ENCODE measurements at regions not wholly inside any gene's neighbourhood (a gene's known extent, or its start where the extent isn't known, plus 50 kb on each side); places are given as distances from the start of the nearest gene placed in this dataset.
A peak's percentile ranks its signal among the peaks of the same experiment; 100 is the strongest.

- no peaks in the 10 kb centered on the region for H3K27me3 ChIP-seq (ENCODE audit: control insufficient read depth in 4 of 4, insufficient read depth in 4 of 4, low read length in 3 of 4)
- H3K27ac ChIP-seq (ENCODE audit: low read depth in 1 of 2, low read length in 2 of 2) = no peak overlapping the region
- DNase-seq (ENCODE audit: low spot score) = peak; percentile 68
- no peak overlapping the region for H3K9ac ChIP-seq (ENCODE audit: low read depth in 1 of 2, low read length in 2 of 2)
- no peak overlapping the region for H3K4me3 ChIP-seq (ENCODE audit: low read depth in 1 of 3, low read length in 3 of 3)
- H3K9me3 ChIP-seq (ENCODE audit: control insufficient read depth in 4 of 4, low read length in 3 of 4) = no peaks in the 10 kb centered on the region
- H3K36me3 ChIP-seq (ENCODE audit: control insufficient read depth in 4 of 4, insufficient read depth in 3 of 4, low read depth in 1 of 4, low read length in 3 of 4) = peaks cover 0 to 2% (median 0%) of the 10 kb centered on the region in 4 donors
- peaks cover 0 to 8% (median 2%) of the 10 kb centered on the region in 4 donors for H3K4me1 ChIP-seq (ENCODE audit: control insufficient read depth in 4 of 4, insufficient read depth in 4 of 4, low read length in 3 of 4)
- TF ChIP-seq FOXA1 (IDR thresholded peaks at IDR 0.05) (no peak), JUND (IDR thresholded peaks at IDR 0.05) (no peak), RAD21 (IDR thresholded peaks at IDR 0.05) (peak; percentile 81 to 89)
- TF ChIP-seq, protein P1, sequence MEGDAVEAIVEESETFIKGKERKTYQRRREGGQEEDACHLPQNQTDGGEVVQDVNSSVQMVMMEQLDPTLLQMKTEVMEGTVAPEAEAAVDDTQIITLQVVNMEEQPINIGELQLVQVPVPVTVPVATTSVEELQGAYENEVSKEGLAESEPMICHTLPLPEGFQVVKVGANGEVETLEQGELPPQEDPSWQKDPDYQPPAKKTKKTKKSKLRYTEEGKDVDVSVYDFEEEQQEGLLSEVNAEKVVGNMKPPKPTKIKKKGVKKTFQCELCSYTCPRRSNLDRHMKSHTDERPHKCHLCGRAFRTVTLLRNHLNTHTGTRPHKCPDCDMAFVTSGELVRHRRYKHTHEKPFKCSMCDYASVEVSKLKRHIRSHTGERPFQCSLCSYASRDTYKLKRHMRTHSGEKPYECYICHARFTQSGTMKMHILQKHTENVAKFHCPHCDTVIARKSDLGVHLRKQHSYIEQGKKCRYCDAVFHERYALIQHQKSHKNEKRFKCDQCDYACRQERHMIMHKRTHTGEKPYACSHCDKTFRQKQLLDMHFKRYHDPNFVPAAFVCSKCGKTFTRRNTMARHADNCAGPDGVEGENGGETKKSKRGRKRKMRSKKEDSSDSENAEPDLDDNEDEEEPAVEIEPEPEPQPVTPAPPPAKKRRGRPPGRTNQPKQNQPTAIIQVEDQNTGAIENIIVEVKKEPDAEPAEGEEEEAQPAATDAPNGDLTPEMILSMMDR (IDR thresholded peaks at IDR 0.05; ENCODE audit: low read depth, low read length, missing input control) = peak; percentile 73
- TF ChIP-seq, protein P2, sequence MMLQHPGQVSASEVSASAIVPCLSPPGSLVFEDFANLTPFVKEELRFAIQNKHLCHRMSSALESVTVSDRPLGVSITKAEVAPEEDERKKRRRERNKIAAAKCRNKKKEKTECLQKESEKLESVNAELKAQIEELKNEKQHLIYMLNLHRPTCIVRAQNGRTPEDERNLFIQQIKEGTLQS (IDR thresholded peaks at IDR 0.05) = no peak
- 32% methylated on average over 10 of the region's 10 CpGs for WGBS
Measured at GRCh38 chr14:100383727-100384158, 60.6 kb downstream of the SLC25A47 start.

DNA sequence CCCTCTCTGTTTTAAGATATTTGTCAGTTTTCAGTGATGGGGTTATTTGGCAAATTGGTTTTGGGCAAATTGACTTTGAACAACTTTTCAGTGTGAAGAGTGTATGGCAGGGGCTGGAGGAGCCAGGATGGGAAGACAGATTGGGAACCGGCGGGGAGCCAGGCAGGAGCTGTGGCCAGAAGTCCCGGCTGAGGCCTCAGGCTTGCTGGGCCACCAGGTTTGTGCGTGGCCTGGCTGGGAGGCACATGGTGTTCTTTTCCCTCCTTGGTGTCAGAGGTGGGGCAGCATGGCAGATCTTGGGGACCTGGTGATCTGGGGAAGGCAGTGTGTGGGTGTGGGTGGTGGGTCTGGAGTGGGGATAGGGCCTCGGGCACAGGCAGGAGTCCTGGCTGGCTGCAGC, 61.1 kb downstream of the SLC25A47 start:
- no peak for DNase-seq (ENCODE audit: low spot score)
- H3K27ac ChIP-seq (ENCODE audit: low read depth in 1 of 2, low read length in 2 of 2) = no peak overlapping the region
- H3K4me1 ChIP-seq (ENCODE audit: control insufficient read depth in 4 of 4, insufficient read depth in 4 of 4, low read length in 3 of 4) = peaks cover 0 to 10% (median 4%) of the 10 kb centered on the region in 4 donors
- WGBS = 84% methylated on average over 5 of the region's 5 CpGs
- TF ChIP-seq, protein P1 (IDR thresholded peaks at IDR 0.05; ENCODE audit: low read depth, low read length, missing input control) = no peak
- TF ChIP-seq FOXA1 (IDR thresholded peaks at IDR 0.05) (no peak), YY1 (IDR thresholded peaks at IDR 0.05) (no peak), FOXA2 (IDR thresholded peaks at IDR 0.05) (no peak), NR2F2 (IDR thresholded peaks at IDR 0.05) (no peak), SP1 (IDR thresholded peaks at IDR 0.05) (no peak), GABPA (IDR thresholded peaks at IDR 0.05 in 1 of 2, conservative IDR thresholded peaks at IDR 0.05 in 1 of 2) (no peak), MAX (IDR thresholded peaks at IDR 0.05) (no peak), RXRA (IDR thresholded peaks at IDR 0.05) (no peak), HNF4A (conservative IDR thresholded peaks at IDR 0.05) (no peak)
- TF ChIP-seq, protein P3, sequence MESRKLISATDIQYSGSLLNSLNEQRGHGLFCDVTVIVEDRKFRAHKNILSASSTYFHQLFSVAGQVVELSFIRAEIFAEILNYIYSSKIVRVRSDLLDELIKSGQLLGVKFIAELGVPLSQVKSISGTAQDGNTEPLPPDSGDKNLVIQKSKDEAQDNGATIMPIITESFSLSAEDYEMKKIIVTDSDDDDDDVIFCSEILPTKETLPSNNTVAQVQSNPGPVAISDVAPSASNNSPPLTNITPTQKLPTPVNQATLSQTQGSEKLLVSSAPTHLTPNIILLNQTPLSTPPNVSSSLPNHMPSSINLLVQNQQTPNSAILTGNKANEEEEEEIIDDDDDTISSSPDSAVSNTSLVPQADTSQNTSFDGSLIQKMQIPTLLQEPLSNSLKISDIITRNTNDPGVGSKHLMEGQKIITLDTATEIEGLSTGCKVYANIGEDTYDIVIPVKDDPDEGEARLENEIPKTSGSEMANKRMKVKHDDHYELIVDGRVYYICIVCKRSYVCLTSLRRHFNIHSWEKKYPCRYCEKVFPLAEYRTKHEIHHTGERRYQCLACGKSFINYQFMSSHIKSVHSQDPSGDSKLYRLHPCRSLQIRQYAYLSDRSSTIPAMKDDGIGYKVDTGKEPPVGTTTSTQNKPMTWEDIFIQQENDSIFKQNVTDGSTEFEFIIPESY (IDR thresholded peaks at IDR 0.05) = no peak
- TF ChIP-seq, protein P2 (IDR thresholded peaks at IDR 0.05) = no peak
- H3K9me3 ChIP-seq (ENCODE audit: control insufficient read depth in 4 of 4, low read length in 3 of 4) = no peaks in the 10 kb centered on the region
- H3K4me3 ChIP-seq (ENCODE audit: low read depth in 1 of 3, low read length in 3 of 3) = no peak overlapping the region
- H3K27me3 ChIP-seq (ENCODE audit: control insufficient read depth in 4 of 4, insufficient read depth in 4 of 4, low read length in 3 of 4) = no peaks in the 10 kb centered on the region
- peaks cover 0 to 2% (median 0%) of the 10 kb centered on the region in 4 donors for H3K36me3 ChIP-seq (ENCODE audit: control insufficient read depth in 4 of 4, insufficient read depth in 3 of 4, low read depth in 1 of 4, low read length in 3 of 4)
- H3K9ac ChIP-seq (ENCODE audit: low read depth in 1 of 2, low read length in 2 of 2) = no peak overlapping the region

Data from liver (tissue), 8 donors.